Suprapubic skin (tissue), 4 donors: ENCODE measurements at regions not wholly inside any gene's neighbourhood (a gene's known extent, or its start where the extent isn't known, plus 50 kb on each side); places are given as distances from the start of the nearest gene placed in this dataset.

Experiments used
- POLR2A ChIP-seq, 2 donors: fragments of 450-650 bp; IDR thresholded peaks; one replicate each; pipeline ENCODE4 v1.6.1; 2017; ENCODE audit warnings: antibody characterized with exemption in 2 of 2, mild to moderate bottlenecking in 2 of 2, moderate library complexity in 2 of 2
- POLR2AphosphoS5 ChIP-seq, 3 donors: sonication (generic); formaldehyde crosslinking; IDR thresholded peaks; one replicate each; pipeline ENCODE4 v1.6.1; 2017; ENCODE audit warnings: antibody characterized with exemption in 3 of 3
- TF ChIP-seq, protein P1 (sequence below), 2 donors: fragments of 200-600 bp in 1 of 2; fragments of 450-650 bp in 1 of 2; sonication (generic) in 1 of 2; IDR thresholded peaks; one replicate each; pipeline ENCODE4 v1.5.1; 2016 to 2019; ENCODE audit warnings: antibody characterized with exemption in 2 of 2, mild to moderate bottlenecking in 1 of 2, moderate library complexity in 1 of 2

DNA sequence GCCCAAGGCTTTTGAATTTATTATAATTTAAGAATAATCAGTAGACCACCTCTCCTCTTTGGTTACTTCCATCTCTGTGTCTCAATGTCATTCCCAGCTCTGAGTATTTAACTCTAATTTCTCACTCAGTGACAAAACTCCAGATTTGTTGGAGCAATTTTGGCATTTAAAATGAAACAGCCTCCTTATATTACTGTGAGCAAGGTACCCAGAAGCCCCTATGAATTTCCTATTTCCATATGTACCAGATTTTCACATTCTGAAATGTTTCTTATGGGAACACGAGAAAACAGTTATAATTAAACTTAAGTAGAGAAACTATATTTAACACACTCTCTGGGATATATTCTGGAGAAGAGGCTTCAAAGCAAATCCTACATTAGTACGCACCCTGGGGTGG lies 285.4 kb upstream of the CDH8 start:
- TF ChIP-seq, protein P1, sequence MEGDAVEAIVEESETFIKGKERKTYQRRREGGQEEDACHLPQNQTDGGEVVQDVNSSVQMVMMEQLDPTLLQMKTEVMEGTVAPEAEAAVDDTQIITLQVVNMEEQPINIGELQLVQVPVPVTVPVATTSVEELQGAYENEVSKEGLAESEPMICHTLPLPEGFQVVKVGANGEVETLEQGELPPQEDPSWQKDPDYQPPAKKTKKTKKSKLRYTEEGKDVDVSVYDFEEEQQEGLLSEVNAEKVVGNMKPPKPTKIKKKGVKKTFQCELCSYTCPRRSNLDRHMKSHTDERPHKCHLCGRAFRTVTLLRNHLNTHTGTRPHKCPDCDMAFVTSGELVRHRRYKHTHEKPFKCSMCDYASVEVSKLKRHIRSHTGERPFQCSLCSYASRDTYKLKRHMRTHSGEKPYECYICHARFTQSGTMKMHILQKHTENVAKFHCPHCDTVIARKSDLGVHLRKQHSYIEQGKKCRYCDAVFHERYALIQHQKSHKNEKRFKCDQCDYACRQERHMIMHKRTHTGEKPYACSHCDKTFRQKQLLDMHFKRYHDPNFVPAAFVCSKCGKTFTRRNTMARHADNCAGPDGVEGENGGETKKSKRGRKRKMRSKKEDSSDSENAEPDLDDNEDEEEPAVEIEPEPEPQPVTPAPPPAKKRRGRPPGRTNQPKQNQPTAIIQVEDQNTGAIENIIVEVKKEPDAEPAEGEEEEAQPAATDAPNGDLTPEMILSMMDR (IDR thresholded peaks at IDR 0.05), result no peak
- TF ChIP-seq POLR2A (IDR thresholded peaks at IDR 0.05) (no peak), POLR2AphosphoS5 (IDR thresholded peaks at IDR 0.05) (no peak)
